GM21381 (cell line): ENCODE measurements at regions not wholly inside any gene's neighbourhood (a gene's known extent, or its start where the extent isn't known, plus 50 kb on each side); places are given as distances from the start of the nearest gene placed in this dataset.
"Not testable (repeated sequence)": the region's sequence is repeated elsewhere in the genome, so short reads cannot be mapped to it uniquely, and the experiment has no call there.

Source experiments
- ATAC-seq: cut with Tn5 transposase; IDR thresholded peaks from one replicate; pipeline ENCODE4 v1.9.1; 2021; ENCODE audit warnings: mild to moderate bottlenecking, moderate library complexity; ENCODE audit not compliant: unreplicated experiment

- ATAC-seq, result no peak
Measured at GRCh38 chr12:25384038-25384892, 133.5 kb upstream of the KRAS start.

DNA sequence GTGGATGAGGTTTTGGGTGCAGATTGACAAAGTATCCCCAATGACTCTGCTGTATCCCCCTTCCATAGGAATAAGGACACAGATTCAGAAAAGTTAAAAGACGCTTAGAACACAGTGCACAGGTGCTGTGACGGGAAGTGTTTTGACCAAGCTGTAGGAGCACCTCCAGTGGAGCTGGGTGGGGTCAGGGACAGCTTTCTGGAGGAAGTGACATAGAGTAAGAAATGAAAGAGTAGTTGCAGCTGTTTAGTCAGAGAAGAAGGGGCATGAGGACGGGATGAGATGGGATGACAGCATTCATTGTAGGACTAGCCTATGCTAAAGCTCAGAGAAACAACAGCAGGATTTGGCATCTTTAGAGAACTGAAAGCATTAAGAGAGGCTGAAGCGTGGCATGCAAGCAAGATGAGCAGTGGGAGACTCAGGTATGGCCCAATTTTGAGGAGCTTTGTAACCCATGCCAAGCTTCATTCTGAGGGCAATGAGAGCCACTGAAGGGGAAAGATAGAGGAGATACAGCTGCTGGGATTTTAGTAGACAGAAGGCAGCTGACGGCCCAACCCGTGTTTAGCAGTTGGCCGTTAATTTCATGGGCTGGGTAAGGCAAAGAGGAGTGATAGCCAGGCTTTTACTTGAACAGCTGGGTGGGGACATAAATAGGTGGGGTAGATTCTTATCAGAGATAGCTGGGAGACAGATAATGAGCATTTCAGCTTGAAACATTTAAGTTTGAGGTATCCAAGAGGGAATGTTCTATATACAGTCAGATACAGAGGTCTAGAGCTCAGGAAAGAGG lies 131.8 kb upstream of the KRAS start:
- ATAC-seq, result no peak

GRCh38 chr12:25377469-25378177 lies 126.9 kb upstream of the KRAS start:
- ATAC-seq, result no peak

DNA sequence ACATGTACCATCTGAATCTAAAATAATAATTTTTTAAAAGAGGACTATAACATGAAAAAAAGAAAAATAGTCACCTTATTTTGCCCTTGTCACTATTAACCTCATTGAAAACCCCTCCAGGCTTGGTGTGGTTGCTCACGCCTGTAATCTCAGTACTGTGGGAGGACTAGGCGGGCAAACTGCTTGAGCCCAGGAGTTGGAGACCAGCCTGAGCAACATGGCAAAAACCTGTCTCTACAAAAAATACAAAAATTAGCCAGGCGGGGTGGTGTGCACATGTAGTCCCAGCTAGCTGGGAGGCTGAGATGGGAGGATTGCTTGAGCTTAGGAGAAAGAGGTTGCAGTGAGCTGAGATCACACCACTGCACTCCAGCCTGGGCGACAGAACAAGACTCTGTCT lies 126.3 kb upstream of the KRAS start:
- no peak for ATAC-seq

- no peak for ATAC-seq
Measured at GRCh38 chr12:25376407-25376806, 125.7 kb upstream of the KRAS start.

GRCh38 chr12:25372969-25373817 lies 122.5 kb upstream of the KRAS start:
- no peak for ATAC-seq

GRCh38 chr12:25372002-25372401 lies 121.3 kb upstream of the KRAS start:
- no peak for ATAC-seq

GRCh38 chr12:25368557-25368956 lies 117.8 kb upstream of the KRAS start:
- ATAC-seq, result no peak

- no peak for ATAC-seq
Measured at GRCh38 chr12:25366122-25366521, 115.4 kb upstream of the KRAS start.

- ATAC-seq, result no peak
Measured at GRCh38 chr12:25365340-25365730, 114.6 kb upstream of the KRAS start.

DNA sequence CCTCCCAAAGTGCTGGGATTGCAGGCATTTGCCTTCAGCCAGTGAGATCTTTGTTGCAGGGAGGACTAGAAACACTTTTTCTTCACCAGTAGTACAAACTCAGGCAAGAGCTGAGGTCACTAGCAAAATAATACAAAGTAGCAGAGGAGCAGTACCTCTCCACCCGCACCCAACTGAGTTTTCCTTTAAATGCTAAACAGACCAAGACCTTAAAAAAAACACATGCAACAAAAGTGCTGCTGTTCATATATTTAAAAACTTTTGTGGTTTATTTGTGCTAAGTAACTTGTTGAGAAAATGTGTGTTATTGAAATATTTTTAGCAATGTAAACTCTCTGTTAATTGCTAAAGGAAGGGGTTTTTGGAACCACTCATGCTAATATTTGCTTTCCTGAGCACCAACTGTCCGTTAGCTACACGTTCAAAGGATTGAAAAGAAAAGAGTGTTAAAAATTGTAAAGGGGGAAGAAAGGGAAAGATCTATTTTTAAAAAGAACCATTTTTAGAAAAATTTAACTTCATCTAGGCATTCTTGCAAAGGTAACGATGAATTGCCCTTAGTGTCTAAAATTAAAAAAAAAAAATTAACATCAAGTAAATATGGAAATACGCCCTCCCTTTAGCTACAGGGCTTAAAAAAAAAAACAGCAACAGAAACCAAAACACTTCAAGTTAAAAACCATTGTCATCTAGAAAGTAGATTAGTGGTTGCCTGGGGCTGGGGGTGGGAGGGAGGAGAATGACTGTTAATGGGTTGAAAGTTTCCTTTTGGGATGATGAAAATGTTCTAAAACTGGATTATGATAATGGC lies 114.0 kb upstream of the KRAS start:
- peak; percentile 81 for ATAC-seq

- ATAC-seq, result no peak
Measured at GRCh38 chr12:25362646-25363045, 111.9 kb upstream of the KRAS start.

DNA sequence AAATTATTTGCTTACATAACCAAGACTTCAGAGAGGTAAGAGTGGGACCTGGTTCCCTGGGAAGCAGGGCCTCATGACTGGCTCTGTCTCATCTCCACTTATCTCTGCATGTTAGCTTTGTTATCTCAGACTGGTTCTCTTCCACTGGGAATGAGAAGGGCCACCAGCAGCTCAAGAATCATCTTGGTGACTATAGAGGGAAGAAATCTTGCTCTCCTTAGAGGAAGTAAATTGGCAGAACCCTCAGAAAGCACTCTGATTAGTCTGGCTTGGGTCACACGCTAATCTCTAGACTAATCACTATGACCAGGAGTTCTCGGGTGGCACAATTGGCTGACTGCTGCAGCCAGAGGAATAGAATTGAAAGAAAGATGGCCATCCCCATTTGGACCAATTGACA lies 110.8 kb upstream of the KRAS start:
- ATAC-seq, result no peak

DNA sequence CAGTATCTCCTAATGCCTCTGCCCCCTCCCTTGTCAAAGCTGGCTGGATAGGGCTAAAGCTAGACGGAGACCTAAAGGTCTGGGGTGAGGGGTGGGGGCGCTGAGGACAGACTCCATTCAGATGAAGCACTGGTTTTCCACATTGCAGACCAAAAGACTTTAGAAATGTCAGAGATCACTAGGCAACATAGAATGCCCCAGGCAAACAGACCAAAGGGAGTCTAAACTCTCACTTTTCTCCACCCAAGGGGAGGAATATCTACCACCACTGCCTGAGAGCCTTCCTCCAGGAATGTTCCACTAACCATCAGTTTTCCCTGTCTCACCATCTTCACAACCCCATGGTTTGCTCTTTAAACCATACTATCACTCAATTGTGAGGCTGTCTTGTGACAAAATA lies 106.9 kb upstream of the KRAS start:
- no peak for ATAC-seq

DNA sequence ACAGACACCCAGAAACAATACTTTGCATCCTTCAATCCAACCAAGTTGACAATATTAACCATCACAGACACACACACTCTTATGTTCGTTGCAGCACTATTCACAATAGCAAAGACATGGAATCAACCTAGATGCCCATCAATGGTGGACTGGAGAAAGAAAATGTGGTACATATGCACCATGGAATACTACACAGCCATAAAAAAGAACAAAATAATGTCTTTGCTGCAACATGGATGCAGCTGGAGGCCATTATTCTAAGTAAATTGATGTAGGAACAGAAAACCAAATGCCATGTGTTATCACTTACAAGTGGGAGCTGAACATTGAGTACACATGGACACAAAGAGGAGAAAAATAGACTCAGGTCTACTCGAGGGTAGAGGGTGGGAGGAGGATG lies 102.2 kb upstream of the KRAS start:
- ATAC-seq, result not testable (repeated sequence)

DNA sequence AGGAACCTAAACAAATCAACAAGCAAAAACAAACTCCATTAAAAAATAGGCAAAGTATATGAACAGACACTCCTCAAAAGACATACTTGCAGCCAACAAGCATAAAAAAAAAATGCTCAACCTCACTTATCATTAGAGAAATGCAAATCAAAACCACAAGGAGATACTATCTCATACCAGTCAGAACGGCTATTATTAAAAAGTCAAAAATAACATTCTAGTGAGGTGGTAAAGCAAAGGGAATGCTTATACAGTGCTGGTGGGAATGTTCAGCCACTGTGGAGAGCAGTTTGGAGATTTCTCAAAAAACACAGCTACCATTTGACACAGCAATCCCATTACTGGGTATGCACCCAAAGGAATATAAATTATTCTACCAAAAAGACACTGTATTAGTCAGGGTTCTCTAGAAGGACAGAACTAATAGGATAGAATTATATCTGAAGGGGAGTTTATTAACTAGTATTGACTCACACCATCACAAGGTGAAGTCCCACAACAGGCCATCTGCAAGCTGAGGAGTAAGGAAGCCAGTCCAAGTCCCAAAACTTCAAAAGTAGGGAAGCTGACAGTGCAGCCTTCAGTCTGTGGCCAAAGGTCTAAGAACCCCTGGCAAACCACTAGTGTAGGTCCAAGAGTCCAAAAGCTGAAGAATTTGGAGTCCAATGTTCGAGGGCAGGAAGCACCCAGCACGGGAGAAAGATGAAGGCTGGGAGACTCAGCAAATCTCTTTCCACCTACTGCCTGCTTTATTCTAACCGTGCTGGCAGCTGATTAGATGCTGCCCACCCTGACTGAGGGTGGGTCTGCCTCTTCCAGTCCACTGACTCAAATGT lies 101.6 kb upstream of the KRAS start:
- peak; percentile 45 for ATAC-seq

GRCh38 chr12:25348593-25348895 lies 97.8 kb upstream of the KRAS start:
- no peak for ATAC-seq

- no peak for ATAC-seq
Measured at GRCh38 chr12:25347716-25348592, 97.2 kb upstream of the KRAS start.
